HEK293 (cell line): ENCODE measurements at regions not wholly inside any gene's neighbourhood (a gene's known extent, or its start where the extent isn't known, plus 50 kb on each side); places are given as distances from the start of the nearest gene placed in this dataset.

ENCODE experiments used
- CTCF ChIA-PET: fragments of 350-600 bp; formaldehyde crosslinking; extraction: SDS; loops from one replicate; lab custom pipeline; 2021; ENCODE audit warnings: antibody characterized with exemption; lab: Yijun Ruan, JAX
- POLR2A ChIA-PET: fragments of 300-600 bp; formaldehyde crosslinking; extraction: SDS; loops from one replicate; lab custom pipeline; 2020; ENCODE audit warnings: antibody characterized with exemption, inconsistent platforms; lab: Yijun Ruan, JAX
- H3K27ac ChIP-seq: fragments of 200-500 bp; sonication (Bioruptor generic); 2 replicates; pipeline ENCODE4 v1.5.1; 2014; ENCODE audit warnings: low read depth, low read length, control low read depth, inconsistent platforms; ENCODE audit errors: extremely low read depth
- H3K36me3 ChIP-seq, 2 experiments: fragments of 200-500 bp in 1 of 2; sonication (Bioruptor generic) in 1 of 2; 1 replicate in 1 of 2; 2 replicates in 1 of 2; pipeline ENCODE4 v1.5.1; 2014 to 2017; ENCODE audit warnings: inconsistent platforms in 2 of 2, low read length in 2 of 2; ENCODE audit not compliant: control insufficient read depth in 2 of 2, insufficient read depth in 1 of 2
- H3K4me1 ChIP-seq: fragments of 200-500 bp; sonication (Bioruptor generic); 2 replicates; pipeline ENCODE4 v1.5.1; 2014; ENCODE audit warnings: mild to moderate bottlenecking, low read length, inconsistent platforms; ENCODE audit not compliant: control insufficient read depth, insufficient read depth
- H3K4me3 ChIP-seq: 2 replicates; pipeline ENCODE4 v1.5.1; 2011; ENCODE audit warnings: low read depth, mild to moderate bottlenecking, control low read depth, low read length, moderate library complexity
- H3K9me3 ChIP-seq: fragments of 200-500 bp; sonication (Bioruptor generic); 2 replicates; pipeline ENCODE4 v1.5.1; 2014; ENCODE audit warnings: low read depth, low read length, inconsistent platforms; ENCODE audit not compliant: control insufficient read depth, insufficient read depth
- FEZF1 ChIP-seq: fragments of 450-650 bp; formaldehyde crosslinking; IDR thresholded peaks from 2 replicates; pipeline ENCODE4 v1.5.1; 2016; ENCODE audit warnings: missing biosample characterization, missing genetic modification characterization
- KLF10 ChIP-seq: fragments of 450-650 bp; IDR thresholded peaks from 2 replicates; pipeline ENCODE4 v1.5.1; 2018; ENCODE audit warnings: missing biosample characterization, mild to moderate bottlenecking, missing genetic modification characterization
- SP3 ChIP-seq: fragments of 450-650 bp; formaldehyde crosslinking; IDR thresholded peaks from 2 replicates; pipeline ENCODE4 v1.5.1; 2016; ENCODE audit warnings: missing biosample characterization, missing genetic modification characterization
- SP7 ChIP-seq: fragments of 450-650 bp; formaldehyde crosslinking; IDR thresholded peaks from 2 replicates; pipeline ENCODE4 v1.5.1; 2016; ENCODE audit warnings: missing biosample characterization, missing genetic modification characterization
- WT1 ChIP-seq: fragments of 450-650 bp; formaldehyde crosslinking; IDR thresholded peaks from 2 replicates; pipeline ENCODE4 v1.5.1; 2016; ENCODE audit warnings: missing biosample characterization, missing genetic modification characterization
- ZBTB21 ChIP-seq: fragments of 450-650 bp; formaldehyde crosslinking; IDR thresholded peaks from 2 replicates; pipeline ENCODE4 v1.5.1; 2017; ENCODE audit warnings: missing biosample characterization, missing genetic modification characterization
- ZNF138 ChIP-seq: fragments of 450-650 bp; formaldehyde crosslinking; IDR thresholded peaks from 2 replicates; pipeline ENCODE4 v1.5.1; 2016; ENCODE audit warnings: missing biosample characterization, missing genetic modification characterization, borderline replicate concordance
- ZNF19 ChIP-seq: fragments of 450-650 bp; formaldehyde crosslinking; IDR thresholded peaks from 2 replicates; pipeline ENCODE4; 2016; ENCODE audit warnings: missing biosample characterization, missing genetic modification characterization, low read depth
- ZNF223 ChIP-seq: fragments of 450-650 bp; formaldehyde crosslinking; IDR thresholded peaks from 2 replicates; pipeline ENCODE4 v1.5.1; 2016; ENCODE audit warnings: missing biosample characterization, missing genetic modification characterization
- ZNF274 ChIP-seq, 2 experiments: fragments of 200-500 bp in 1 of 2; fragments of 450-650 bp in 1 of 2; sonication (Bioruptor generic) in 1 of 2; formaldehyde crosslinking in 1 of 2; IDR thresholded peaks; 2 replicates each; pipeline versions ENCODE4 v1.5.1 to v1.6.1; 2014 to 2016; ENCODE audit warnings: borderline replicate concordance in 1 of 2, inconsistent platforms in 1 of 2, low read length in 1 of 2, missing biosample characterization in 1 of 2, missing genetic modification characterization in 1 of 2
- ZNF354C ChIP-seq: fragments of 450-650 bp; formaldehyde crosslinking; IDR thresholded peaks from 2 replicates; pipeline ENCODE4 v1.5.1; 2016; ENCODE audit warnings: missing biosample characterization, missing genetic modification characterization, low read depth, borderline replicate concordance
- ZNF37A ChIP-seq: fragments of 450-650 bp; IDR thresholded peaks from 2 replicates; pipeline ENCODE4 v1.5.1; 2018; ENCODE audit warnings: missing biosample characterization, missing genetic modification characterization
- ZNF416 ChIP-seq: fragments of 450-650 bp; formaldehyde crosslinking; IDR thresholded peaks from 2 replicates; pipeline ENCODE4 v1.5.1; 2016; ENCODE audit warnings: missing biosample characterization, missing genetic modification characterization
- ZNF473 ChIP-seq: fragments of 450-650 bp; formaldehyde crosslinking; IDR thresholded peaks from 2 replicates; pipeline ENCODE4 v1.5.1; 2017; ENCODE audit warnings: missing biosample characterization, missing genetic modification characterization
- ZNF510 ChIP-seq: fragments of 450-650 bp; formaldehyde crosslinking; IDR thresholded peaks from 2 replicates; pipeline ENCODE4 v1.5.1; 2018; ENCODE audit warnings: mild to moderate bottlenecking, missing genetic modification characterization, missing biosample characterization; ENCODE audit not compliant: insufficient replicate concordance
- ZNF549 ChIP-seq: fragments of 450-650 bp; IDR thresholded peaks from 2 replicates; pipeline ENCODE4 v1.5.1; 2018; ENCODE audit warnings: missing biosample characterization, missing genetic modification characterization, mild to moderate bottlenecking, inconsistent platforms, moderate library complexity
- ZNF660 ChIP-seq: fragments of 450-650 bp; IDR thresholded peaks from 2 replicates; pipeline ENCODE4 v1.5.1; 2018; ENCODE audit warnings: missing biosample characterization, mild to moderate bottlenecking, missing genetic modification characterization
- ZNF664 ChIP-seq: fragments of 450-650 bp; formaldehyde crosslinking; IDR thresholded peaks from 2 replicates; pipeline ENCODE4 v1.5.1; 2016; ENCODE audit warnings: missing biosample characterization, missing genetic modification characterization
- ZNF792 ChIP-seq: fragments of 450-650 bp; formaldehyde crosslinking; IDR thresholded peaks from 2 replicates; pipeline ENCODE4 v1.5.1; 2016; ENCODE audit warnings: missing biosample characterization, missing genetic modification characterization
- ZSCAN30 ChIP-seq: fragments of 450-650 bp; IDR thresholded peaks from 2 replicates; pipeline ENCODE4 v1.5.1; 2018; ENCODE audit warnings: missing biosample characterization, mild to moderate bottlenecking, missing genetic modification characterization, moderate library complexity
- TF ChIP-seq, protein P1 (sequence below): fragments of 450-650 bp; formaldehyde crosslinking; IDR thresholded peaks from 2 replicates; pipeline ENCODE4 v1.5.1; 2017; ENCODE audit warnings: missing biosample characterization, missing genetic modification characterization
- TF ChIP-seq, protein P2 (sequence below): fragments of 450-650 bp; formaldehyde crosslinking; IDR thresholded peaks from 2 replicates; pipeline ENCODE4 v1.5.1; 2016; ENCODE audit warnings: missing biosample characterization, missing genetic modification characterization

DNA sequence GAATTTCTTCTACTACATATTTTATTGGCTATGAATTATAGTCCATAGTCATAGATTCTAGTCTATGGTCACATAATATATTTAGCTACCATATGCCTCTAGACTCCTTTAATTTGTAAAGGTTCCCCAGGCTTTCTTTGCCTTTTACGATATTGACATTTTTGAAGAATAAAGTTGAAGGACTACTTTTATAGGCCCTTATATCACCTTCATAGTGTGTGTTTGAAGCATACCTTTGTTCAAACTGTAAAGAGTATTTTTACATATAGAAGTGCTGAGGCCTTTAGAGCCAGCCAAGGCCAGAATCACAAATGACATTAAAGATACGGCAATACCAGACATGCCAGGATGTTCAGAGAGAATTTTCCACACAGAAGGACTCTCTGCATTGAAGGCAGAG is 147.0 kb downstream of the GABRG2 start (continued):
- TF ChIP-seq ZNF549 (no peak), ZNF37A (tag by site-specific recombination) (no peak), ZNF473 (tag by site-specific recombination) (no peak), SP3 (tag by site-specific recombination) (no peak)
- TF ChIP-seq, protein P1, sequence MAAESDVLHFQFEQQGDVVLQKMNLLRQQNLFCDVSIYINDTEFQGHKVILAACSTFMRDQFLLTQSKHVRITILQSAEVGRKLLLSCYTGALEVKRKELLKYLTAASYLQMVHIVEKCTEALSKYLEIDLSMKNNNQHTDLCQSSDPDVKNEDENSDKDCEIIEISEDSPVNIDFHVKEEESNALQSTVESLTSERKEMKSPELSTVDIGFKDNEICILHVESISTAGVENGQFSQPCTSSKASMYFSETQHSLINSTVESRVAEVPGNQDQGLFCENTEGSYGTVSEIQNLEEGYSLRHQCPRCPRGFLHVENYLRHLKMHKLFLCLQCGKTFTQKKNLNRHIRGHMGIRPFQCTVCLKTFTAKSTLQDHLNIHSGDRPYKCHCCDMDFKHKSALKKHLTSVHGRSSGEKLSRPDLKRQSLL, result no peak
- TF ChIP-seq, all 188 proteins: peak for 0

GRCh38 chr5:162217037-162217436 is 149.5 kb downstream of the GABRG2 start:
- Histone ChIP-seq H3K36me3 (no peaks in the 10 kb centered on the region), H3K4me1 (no peaks in the 10 kb centered on the region), H3K4me3 (no peak overlapping the region), H3K9me3 (no peaks in the 10 kb centered on the region), H3K27ac (no peak overlapping the region)
- POLR2A ChIA-PET, result no interaction called here
- CTCF ChIA-PET, result interaction anchor here (1.4 kb wide), 1 partner anchor 8 kb away, joined by 4 read pairs; no protein-coding TSS in a partner anchor
- no peak for TF ChIP-seq ZNF792
- TF ChIP-seq, protein P2, sequence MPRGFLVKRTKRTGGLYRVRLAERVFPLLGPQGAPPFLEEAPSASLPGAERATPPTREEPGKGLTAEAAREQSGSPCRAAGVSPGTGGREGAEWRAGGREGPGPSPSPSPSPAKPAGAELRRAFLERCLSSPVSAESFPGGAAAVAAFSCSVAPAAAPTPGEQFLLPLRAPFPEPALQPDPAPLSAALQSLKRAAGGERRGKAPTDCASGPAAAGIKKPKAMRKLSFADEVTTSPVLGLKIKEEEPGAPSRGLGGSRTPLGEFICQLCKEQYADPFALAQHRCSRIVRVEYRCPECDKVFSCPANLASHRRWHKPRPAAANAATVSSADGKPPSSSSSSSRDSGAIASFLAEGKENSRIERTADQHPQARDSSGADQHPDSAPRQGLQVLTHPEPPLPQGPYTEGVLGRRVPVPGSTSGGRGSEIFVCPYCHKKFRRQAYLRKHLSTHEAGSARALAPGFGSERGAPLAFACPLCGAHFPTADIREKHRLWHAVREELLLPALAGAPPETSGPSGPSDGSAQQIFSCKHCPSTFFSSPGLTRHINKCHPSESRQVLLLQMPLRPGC (tag by site-specific recombination), result no peak
- TF ChIP-seq ZNF274 (IDR thresholded peaks at IDR 0.05; ENCODE audit: low read length), result no peak
- TF ChIP-seq ZNF274 (tag by site-specific recombination; IDR thresholded peaks at IDR 0.05; ENCODE audit: borderline replicate concordance), result no peak
- no peak for TF ChIP-seq ZNF416 (tag by site-specific recombination)
- no peak for TF ChIP-seq ZNF664 (tag by site-specific recombination)
- no peak for TF ChIP-seq ZNF138
- TF ChIP-seq ZSCAN30 (tag by site-specific recombination), result no peak
- TF ChIP-seq SP7 (tag by site-specific recombination), result no peak
- TF ChIP-seq ZNF354C (tag by site-specific recombination), result no peak
- TF ChIP-seq ZNF223 (tag by site-specific recombination), result no peak
- no peak for TF ChIP-seq ZNF660 (tag by site-specific recombination)
- no peak for TF ChIP-seq WT1
- no peak for TF ChIP-seq ZBTB21 (tag by site-specific recombination)

- H3K36me3 ChIP-seq, result no peaks in the 10 kb centered on the region
- H3K9me3 ChIP-seq, result no peaks in the 10 kb centered on the region
- ChIA-PET CTCF (interaction anchor here (0.6 kb wide), 1 partner anchor 30 kb away, joined by 3 read pairs; no protein-coding TSS in a partner anchor), POLR2A (no interaction called here)
- H3K4me3 ChIP-seq, result no peak overlapping the region
- H3K27ac ChIP-seq, result no peak overlapping the region
- TF ChIP-seq FEZF1 (tag by site-specific recombination) (no peak), ZNF510 (no peak), KLF10 (tag by site-specific recombination) (no peak), ZNF19 (tag by site-specific recombination) (no peak)
- no peaks in the 10 kb centered on the region for H3K4me1 ChIP-seq
These were observed 154.3 kb downstream of the GABRG2 start for GRCh38 chr5:162221910-162222309.
